ENCODE measurements at regions not wholly inside any gene's neighbourhood (a gene's known extent, or its start where the extent isn't known, plus 50 kb on each side); places are given as distances from the start of the nearest gene placed in this dataset.

GRCh38 chrX:120692319-120692718, 62.5 kb upstream of the C1GALT1C1 start:
- no peak for TF ChIP-seq GABPA (IDR thresholded peaks at IDR 0.05; ENCODE audit: low read depth)
- no peak for TF ChIP-seq YY1 (IDR thresholded peaks at IDR 0.05; ENCODE audit: low read depth)
- no peak for TF ChIP-seq CTCF (IDR thresholded peaks at IDR 0.05)
- no peak for TF ChIP-seq FOXJ3 (CRISPR knock-in tag; IDR thresholded peaks at IDR 0.05)
- TF ChIP-seq POLR2AphosphoS5 (IDR thresholded peaks at IDR 0.05; ENCODE audit: low read depth, low read length): no peak
